Esophagus muscularis mucosa (tissue), 4 donors: ENCODE measurements at regions not wholly inside any gene's neighbourhood (a gene's known extent, or its start where the extent isn't known, plus 50 kb on each side); places are given as distances from the start of the nearest gene placed in this dataset.

Experiments used
- DNase-seq: peaks from one replicate; pipeline ENCODE4 v3.0.0-alpha.2; 2017; ENCODE audit errors: extremely low spot score
- H3K27ac ChIP-seq, 4 donors: fragments of 200-600 bp; sonication (generic); replicated peaks in 1 of 4; 1 replicate in 3 of 4; 2 replicates in 1 of 4; pipeline ENCODE4 v1.5.1; 2016 to 2019; ENCODE audit warnings: mild to moderate bottlenecking in 1 of 4
- H3K27me3 ChIP-seq, 4 donors: fragments of 200-600 bp; sonication (generic); one replicate each; pipeline versions ENCODE4 v1.5.1 to v1.6.0; 2016 to 2019
- H3K36me3 ChIP-seq, 4 donors: fragments of 200-600 bp; sonication (generic); one replicate each; pipeline ENCODE4 v1.5.1; 2016 to 2019
- H3K4me1 ChIP-seq, 4 donors: fragments of 200-600 bp; sonication (generic); one replicate each; pipeline ENCODE4 v1.5.1; 2016 to 2019
- H3K4me3 ChIP-seq, 4 donors: fragments of 200-600 bp; sonication (generic); 1 replicate in 2 of 4; 2 replicates in 2 of 4; pipeline ENCODE4 v1.5.1; 2016 to 2019; ENCODE audit warnings: mild to moderate bottlenecking in 4 of 4, moderate library complexity in 1 of 4
- H3K9me3 ChIP-seq, 4 donors: fragments of 200-600 bp; sonication (generic); 1 replicate in 3 of 4; 2 replicates in 1 of 4; pipeline ENCODE4 v1.5.1; 2016 to 2019
- EP300 ChIP-seq: sonication (generic); formaldehyde crosslinking; IDR thresholded peaks from one replicate; pipeline ENCODE4 v1.6.1; 2017; ENCODE audit warnings: antibody characterized with exemption
- POLR2A ChIP-seq: fragments of 450-650 bp; IDR thresholded peaks from one replicate; pipeline ENCODE4 v1.6.1; 2017; ENCODE audit warnings: antibody characterized with exemption, moderate library complexity, mild to moderate bottlenecking, low read depth
- POLR2AphosphoS5 ChIP-seq, 2 donors: sonication (generic); formaldehyde crosslinking; IDR thresholded peaks; one replicate each; pipeline ENCODE4 v1.6.1; 2017; ENCODE audit warnings: antibody characterized with exemption in 2 of 2
- WGBS: methylation state at CpG from one replicate; pipeline ENCODE4 v1.1.5; 2018; 5-methylcytosine and 5-hydroxymethylcytosine counted together
- intact Hi-C: fragments of 100-400 bp; cut with DNase I; formaldehyde crosslinking; loops from one replicate; pipeline ENCODE4 v1.15.1; 2023
- TF ChIP-seq, protein P1 (sequence below), 3 experiments: fragments of 200-600 bp in 2 of 3; fragments of 450-650 bp in 1 of 3; sonication (generic) in 2 of 3; IDR thresholded peaks; one replicate each; pipeline ENCODE4 v1.5.1; 2017 to 2019; ENCODE audit warnings: antibody characterized with exemption in 3 of 3, mild to moderate bottlenecking in 2 of 3, moderate library complexity in 1 of 3

DNA sequence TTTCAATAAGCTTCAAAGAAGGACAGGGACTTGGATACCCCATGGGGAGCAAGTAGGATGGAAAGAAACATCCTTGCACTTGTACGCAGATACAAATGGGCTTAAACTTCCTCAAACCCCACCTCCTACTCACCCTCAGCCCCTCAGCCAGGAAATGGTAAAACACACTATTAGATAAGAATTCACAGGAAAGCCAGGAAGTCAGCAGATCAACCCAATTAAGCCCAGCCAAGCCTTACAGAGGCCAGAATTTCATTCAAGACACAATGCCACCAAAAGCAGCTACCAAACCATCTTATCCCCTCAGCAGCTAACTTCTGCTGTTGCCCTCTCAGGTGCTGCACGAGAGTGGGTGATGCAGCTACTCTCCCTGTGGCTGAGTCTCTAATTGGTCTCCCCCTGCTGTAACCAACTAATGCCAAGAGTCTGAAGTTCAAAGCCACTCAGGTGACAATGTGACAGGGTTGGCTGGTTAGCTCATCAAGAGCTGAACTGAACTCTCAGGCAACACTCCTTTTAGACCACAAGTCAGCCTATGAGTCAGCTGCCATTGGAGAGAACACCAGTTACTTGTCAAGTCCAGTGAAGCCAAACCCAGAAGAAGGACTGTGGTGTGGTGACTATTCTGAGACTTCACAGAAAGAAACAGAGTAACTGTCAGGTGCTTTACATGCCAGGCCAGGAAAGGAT is 201.9 kb downstream of the ZNF608 start:
- peak; percentile 85 for DNase-seq
- Histone ChIP-seq H3K36me3 (no peaks in the 10 kb centered on the region), H3K9me3 (no peaks in the 10 kb centered on the region), H3K27me3 (no peaks in the 10 kb centered on the region), H3K4me3 (no peak overlapping the region), H3K4me1 (no peaks in the 10 kb centered on the region), H3K27ac (no peak overlapping the region)
- intact Hi-C loops, result no loop called here
- no peak for TF ChIP-seq POLR2AphosphoS5 (IDR thresholded peaks at IDR 0.05)
- no peak for TF ChIP-seq EP300
- TF ChIP-seq, protein P1, sequence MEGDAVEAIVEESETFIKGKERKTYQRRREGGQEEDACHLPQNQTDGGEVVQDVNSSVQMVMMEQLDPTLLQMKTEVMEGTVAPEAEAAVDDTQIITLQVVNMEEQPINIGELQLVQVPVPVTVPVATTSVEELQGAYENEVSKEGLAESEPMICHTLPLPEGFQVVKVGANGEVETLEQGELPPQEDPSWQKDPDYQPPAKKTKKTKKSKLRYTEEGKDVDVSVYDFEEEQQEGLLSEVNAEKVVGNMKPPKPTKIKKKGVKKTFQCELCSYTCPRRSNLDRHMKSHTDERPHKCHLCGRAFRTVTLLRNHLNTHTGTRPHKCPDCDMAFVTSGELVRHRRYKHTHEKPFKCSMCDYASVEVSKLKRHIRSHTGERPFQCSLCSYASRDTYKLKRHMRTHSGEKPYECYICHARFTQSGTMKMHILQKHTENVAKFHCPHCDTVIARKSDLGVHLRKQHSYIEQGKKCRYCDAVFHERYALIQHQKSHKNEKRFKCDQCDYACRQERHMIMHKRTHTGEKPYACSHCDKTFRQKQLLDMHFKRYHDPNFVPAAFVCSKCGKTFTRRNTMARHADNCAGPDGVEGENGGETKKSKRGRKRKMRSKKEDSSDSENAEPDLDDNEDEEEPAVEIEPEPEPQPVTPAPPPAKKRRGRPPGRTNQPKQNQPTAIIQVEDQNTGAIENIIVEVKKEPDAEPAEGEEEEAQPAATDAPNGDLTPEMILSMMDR (IDR thresholded peaks at IDR 0.05), result no peak
- no peak for TF ChIP-seq POLR2A
- WGBS, result 82% methylated on average over 1 of the region's 2 CpGs

DNA sequence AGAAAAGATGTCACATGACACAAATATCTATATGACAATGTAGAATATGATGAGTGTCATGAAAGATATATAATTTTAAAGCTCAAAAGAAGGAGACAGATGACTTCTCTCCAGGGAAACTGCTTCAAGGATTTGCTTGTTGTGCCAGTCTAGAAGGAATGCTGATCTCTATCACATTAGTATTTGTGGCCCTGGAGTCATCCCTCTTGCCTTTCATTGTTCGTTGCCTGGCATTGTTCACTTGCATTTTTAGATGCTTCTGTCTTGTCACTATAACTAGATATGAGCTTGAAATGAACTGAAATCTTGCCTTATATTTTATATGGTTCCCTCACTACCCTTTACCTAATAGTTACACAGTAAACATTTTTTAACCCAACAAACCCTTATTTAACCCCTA is 207.5 kb downstream of the ZNF608 start:
- Histone ChIP-seq H3K27ac (no peak overlapping the region), H3K27me3 (no peaks in the 10 kb centered on the region), H3K36me3 (no peaks in the 10 kb centered on the region), H3K9me3 (no peaks in the 10 kb centered on the region), H3K4me1 (peaks cover 0 to 14% (median 0%) of the 10 kb centered on the region in 4 donors), H3K4me3 (no peak overlapping the region)
- intact Hi-C loops, result no loop called here
- no peak for TF ChIP-seq POLR2AphosphoS5 (IDR thresholded peaks at IDR 0.05)
- TF ChIP-seq, protein P1 (IDR thresholded peaks at IDR 0.05), result no peak
- WGBS, result 80% methylated on average over 1 of the region's 1 CpG
- no peak for DNase-seq

DNA sequence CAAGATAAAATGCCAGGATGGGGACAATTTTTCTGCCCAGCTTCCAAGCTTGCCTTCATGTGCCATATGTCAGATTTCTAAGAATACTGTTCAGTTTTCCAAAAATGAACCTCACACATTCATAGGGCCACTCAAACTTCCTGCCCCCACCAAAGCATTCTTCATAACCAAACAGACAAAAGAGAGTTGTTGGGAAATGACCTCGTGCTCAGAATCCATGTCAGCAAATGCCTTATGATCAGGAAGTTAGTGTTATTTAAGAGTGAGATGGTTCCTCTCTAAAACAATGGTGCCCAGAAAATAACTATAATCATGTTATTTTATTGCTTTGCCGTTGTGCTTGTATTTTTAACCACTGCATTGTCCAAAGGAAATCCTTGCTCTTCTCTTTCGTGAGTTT is 208.2 kb downstream of the ZNF608 start:
- H3K4me1 ChIP-seq, result peaks cover 0 to 14% (median 0%) of the 10 kb centered on the region in 4 donors
- peaks cover 0 to 4% (median 0%) of the 10 kb centered on the region in 4 donors for H3K9me3 ChIP-seq
- intact Hi-C loops, result no loop called here
- TF ChIP-seq, protein P1 (IDR thresholded peaks at IDR 0.05), result no peak
- DNase-seq, result no peak
- no peaks in the 10 kb centered on the region for H3K27me3 ChIP-seq
- H3K36me3 ChIP-seq, result no peaks in the 10 kb centered on the region
- WGBS, result 78% methylated on average over 3 of the region's 3 CpGs
- H3K27ac ChIP-seq, result peak overlapping the region in 1 of 4 donors; percentile 55
- H3K4me3 ChIP-seq, result no peak overlapping the region

DNA sequence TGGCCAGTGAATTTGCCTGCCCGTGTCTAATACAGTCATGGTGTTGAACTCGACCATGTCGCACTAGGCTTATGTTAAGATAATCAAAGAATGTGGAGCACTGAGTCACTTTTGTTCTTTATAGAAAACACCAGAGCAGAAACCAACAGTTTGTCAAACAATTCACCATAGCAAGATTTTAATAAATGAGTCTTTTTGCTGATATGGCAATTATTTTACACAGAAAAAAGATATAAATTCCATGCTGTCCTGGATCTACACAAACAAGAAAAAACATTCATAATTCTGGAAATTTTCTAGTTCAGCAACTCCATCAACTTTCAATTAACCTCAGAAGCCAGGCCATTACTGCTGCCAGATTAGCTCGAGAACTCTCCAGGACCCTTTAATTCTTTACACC is 208.9 kb downstream of the ZNF608 start:
- DNase-seq, result no peak
- WGBS, result 97% methylated on average over 4 of the region's 4 CpGs
- intact Hi-C loops, result no loop called here
- no peaks in the 10 kb centered on the region for H3K27me3 ChIP-seq
- TF ChIP-seq, protein P1 (IDR thresholded peaks at IDR 0.05), result no peak
- TF ChIP-seq POLR2AphosphoS5 (IDR thresholded peaks at IDR 0.05), result no peak
- TF ChIP-seq POLR2A, result no peak
- no peak for TF ChIP-seq EP300
- peaks cover 0 to 14% (median 0%) of the 10 kb centered on the region in 4 donors for H3K4me1 ChIP-seq
- H3K27ac ChIP-seq, result peak overlapping the region in 3 of 4 donors; percentile 15 to 55 (median 17)
- H3K9me3 ChIP-seq, result peaks cover 0 to 4% (median 0%) of the 10 kb centered on the region in 4 donors
- H3K4me3 ChIP-seq, result no peak overlapping the region
- H3K36me3 ChIP-seq, result no peaks in the 10 kb centered on the region

DNA sequence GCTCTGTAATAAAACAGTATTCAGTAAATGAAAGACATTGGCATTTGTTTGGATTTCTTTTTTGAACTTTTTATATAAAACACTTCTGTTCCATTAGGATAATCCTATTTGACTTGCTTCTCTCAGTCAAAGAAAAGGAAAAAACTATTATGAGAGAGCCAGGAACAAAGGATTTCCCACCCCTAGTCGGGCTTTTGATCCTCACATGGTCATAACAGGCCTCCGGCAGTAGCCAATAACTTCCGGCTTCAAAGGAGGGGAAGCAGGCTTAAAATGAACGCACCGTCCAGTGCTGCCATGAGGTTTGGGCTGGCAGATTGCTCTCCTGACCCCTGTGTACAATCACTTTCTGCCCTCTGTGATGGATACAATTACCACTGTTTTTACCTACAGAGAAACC is 209.3 kb downstream of the ZNF608 start:
- Histone ChIP-seq H3K4me1 (peaks cover 0 to 14% (median 0%) of the 10 kb centered on the region in 4 donors), H3K36me3 (no peaks in the 10 kb centered on the region), H3K4me3 (no peak overlapping the region), H3K27ac (peak overlapping the region in 3 of 4 donors; percentile 15 to 55 (median 17)), H3K27me3 (no peaks in the 10 kb centered on the region), H3K9me3 (peaks cover 0 to 4% (median 0%) of the 10 kb centered on the region in 4 donors)
- TF ChIP-seq, protein P1 (IDR thresholded peaks at IDR 0.05), result no peak
- TF ChIP-seq POLR2A, result no peak
- 87% methylated on average over 5 of the region's 5 CpGs for whole genome bisulfite sequencing
- DNase-seq, result no peak
- intact Hi-C loops, result no loop called here
